MM.1S (cell line): ENCODE measurements at regions not wholly inside any gene's neighbourhood (a gene's known extent, or its start where the extent isn't known, plus 50 kb on each side); places are given as distances from the start of the nearest gene placed in this dataset.

ENCODE experiments used
- DNase-seq: peaks from one replicate; pipeline ENCODE4 v3.0.0-alpha.2; 2015
- H2AFZ ChIP-seq: fragments of 300-600 bp; sonication (generic); 2 replicates; pipeline ENCODE4 v1.6.0; 2016; ENCODE audit warnings: antibody characterized with exemption, low read length
- H3F3A ChIP-seq: fragments of 300-600 bp; sonication (generic); 2 replicates; pipeline ENCODE4 v1.6.1; 2016; ENCODE audit warnings: mild to moderate bottlenecking, antibody characterized with exemption, low read length, moderate library complexity, mixed read lengths; ENCODE audit not compliant: insufficient read depth
- H3K27ac ChIP-seq: fragments of 300-600 bp; sonication (generic); 2 replicates; pipeline ENCODE4 v1.5.1; 2016; ENCODE audit warnings: mild to moderate bottlenecking, low read length
- H3K27me3 ChIP-seq: fragments of 300-600 bp; sonication (generic); replicated peaks from 2 replicates; pipeline ENCODE4 v1.6.0; 2016; ENCODE audit warnings: low read length; ENCODE audit not compliant: insufficient read depth
- H3K36me3 ChIP-seq: fragments of 300-600 bp; sonication (generic); replicated peaks from 2 replicates; pipeline ENCODE4 v1.6.1; 2016; ENCODE audit warnings: mild to moderate bottlenecking, low read length, mixed read lengths; ENCODE audit not compliant: insufficient read depth
- H3K4me1 ChIP-seq: fragments of 300-600 bp; sonication (generic); 2 replicates; pipeline ENCODE4 v1.6.1; 2016; ENCODE audit warnings: low read length, mixed read lengths
- H3K4me2 ChIP-seq: fragments of 300-600 bp; sonication (generic); 2 replicates; pipeline ENCODE4 v1.6.0; 2016; ENCODE audit warnings: low read depth, low read length
- H3K4me3 ChIP-seq: fragments of 300-600 bp; sonication (generic); 2 replicates; pipeline ENCODE4 v1.5.1; 2016; ENCODE audit warnings: low read length, mixed read lengths
- H3K79me2 ChIP-seq: fragments of 300-600 bp; sonication (generic); 2 replicates; pipeline ENCODE4 v1.6.1; 2016; ENCODE audit warnings: mixed run types, low read length, mixed read lengths
- H3K9ac ChIP-seq: fragments of 300-600 bp; sonication (generic); 2 replicates; pipeline ENCODE4 v1.6.1; 2016; ENCODE audit warnings: low read length, mixed read lengths
- H3K9me2 ChIP-seq: fragments of 300-600 bp; sonication (generic); replicated peaks from 2 replicates; pipeline ENCODE4 v1.6.1; 2016; ENCODE audit warnings: mild to moderate bottlenecking, low read length, mixed read lengths; ENCODE audit not compliant: insufficient read depth
- H3K9me3 ChIP-seq: fragments of 300-600 bp; sonication (generic); replicated peaks from 2 replicates; pipeline ENCODE4 v1.6.1; 2016; ENCODE audit warnings: mild to moderate bottlenecking, low read length, mixed read lengths; ENCODE audit not compliant: insufficient read depth
- H4K20me1 ChIP-seq: fragments of 300-600 bp; sonication (generic); 2 replicates; pipeline ENCODE4 v1.6.1; 2016; ENCODE audit warnings: mild to moderate bottlenecking, low read length, moderate library complexity, mixed read lengths; ENCODE audit not compliant: insufficient read depth
- EZH2 ChIP-seq: fragments of 300-600 bp; sonication (generic); optimal IDR thresholded peaks from 2 replicates; pipeline ENCODE3; 2017; ENCODE audit warnings: low read depth, mild to moderate bottlenecking, antibody characterized with exemption, low read length, mixed read lengths
- EZH2phosphoT487 ChIP-seq: fragments of 300-600 bp; sonication (generic); IDR thresholded peaks from 2 replicates; pipeline ENCODE4 v1.6.1; 2018; ENCODE audit warnings: antibody characterized with exemption, low read length
- TF ChIP-seq, protein P1 (sequence below): fragments of 300-600 bp; sonication (generic); IDR thresholded peaks from 2 replicates; pipeline ENCODE4 v1.5.1; 2016; ENCODE audit warnings: antibody characterized with exemption, low read length, mixed read lengths

DNA sequence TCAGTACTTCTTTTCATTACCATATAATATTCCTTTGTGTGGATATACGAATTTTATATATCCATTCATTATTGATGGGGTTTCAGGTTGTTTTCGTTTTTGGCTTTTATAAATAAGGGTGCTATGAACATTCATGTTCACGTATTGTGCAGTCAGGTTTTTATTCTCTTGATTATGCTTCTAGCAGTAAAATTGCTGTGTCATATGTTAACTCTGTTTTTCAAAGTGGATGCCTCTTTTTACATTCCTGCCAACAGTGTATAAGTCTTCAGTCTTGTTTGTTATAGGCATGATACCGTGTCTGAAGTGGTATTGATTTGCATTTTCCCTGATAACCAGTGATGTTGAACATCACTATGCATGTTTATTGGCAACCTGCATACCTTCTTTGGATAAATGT lies 127.1 kb upstream of the CNTNAP2 start:
- no peak overlapping the region for H2AFZ ChIP-seq
- no peak overlapping the region for H3K4me2 ChIP-seq
- H3K9ac ChIP-seq, result no peak overlapping the region
- no peaks in the 10 kb centered on the region for H3K27me3 ChIP-seq
- H4K20me1 ChIP-seq, result no peaks in the 10 kb centered on the region
- TF ChIP-seq EZH2 (no peak), EZH2phosphoT487 (no peak)
- TF ChIP-seq, protein P1, sequence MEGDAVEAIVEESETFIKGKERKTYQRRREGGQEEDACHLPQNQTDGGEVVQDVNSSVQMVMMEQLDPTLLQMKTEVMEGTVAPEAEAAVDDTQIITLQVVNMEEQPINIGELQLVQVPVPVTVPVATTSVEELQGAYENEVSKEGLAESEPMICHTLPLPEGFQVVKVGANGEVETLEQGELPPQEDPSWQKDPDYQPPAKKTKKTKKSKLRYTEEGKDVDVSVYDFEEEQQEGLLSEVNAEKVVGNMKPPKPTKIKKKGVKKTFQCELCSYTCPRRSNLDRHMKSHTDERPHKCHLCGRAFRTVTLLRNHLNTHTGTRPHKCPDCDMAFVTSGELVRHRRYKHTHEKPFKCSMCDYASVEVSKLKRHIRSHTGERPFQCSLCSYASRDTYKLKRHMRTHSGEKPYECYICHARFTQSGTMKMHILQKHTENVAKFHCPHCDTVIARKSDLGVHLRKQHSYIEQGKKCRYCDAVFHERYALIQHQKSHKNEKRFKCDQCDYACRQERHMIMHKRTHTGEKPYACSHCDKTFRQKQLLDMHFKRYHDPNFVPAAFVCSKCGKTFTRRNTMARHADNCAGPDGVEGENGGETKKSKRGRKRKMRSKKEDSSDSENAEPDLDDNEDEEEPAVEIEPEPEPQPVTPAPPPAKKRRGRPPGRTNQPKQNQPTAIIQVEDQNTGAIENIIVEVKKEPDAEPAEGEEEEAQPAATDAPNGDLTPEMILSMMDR, result no peak
- H3K4me1 ChIP-seq, result peaks cover 8% of the 10 kb centered on the region
- peaks cover 14% of the 10 kb centered on the region for H3F3A ChIP-seq
- H3K9me2 ChIP-seq, result no peaks in the 10 kb centered on the region
- H3K9me3 ChIP-seq, result no peaks in the 10 kb centered on the region
- no peaks in the 10 kb centered on the region for H3K36me3 ChIP-seq
- no peak for DNase-seq
- no peak overlapping the region for H3K27ac ChIP-seq
- H3K79me2 ChIP-seq, result no peaks in the 10 kb centered on the region
- no peak overlapping the region for H3K4me3 ChIP-seq

DNA sequence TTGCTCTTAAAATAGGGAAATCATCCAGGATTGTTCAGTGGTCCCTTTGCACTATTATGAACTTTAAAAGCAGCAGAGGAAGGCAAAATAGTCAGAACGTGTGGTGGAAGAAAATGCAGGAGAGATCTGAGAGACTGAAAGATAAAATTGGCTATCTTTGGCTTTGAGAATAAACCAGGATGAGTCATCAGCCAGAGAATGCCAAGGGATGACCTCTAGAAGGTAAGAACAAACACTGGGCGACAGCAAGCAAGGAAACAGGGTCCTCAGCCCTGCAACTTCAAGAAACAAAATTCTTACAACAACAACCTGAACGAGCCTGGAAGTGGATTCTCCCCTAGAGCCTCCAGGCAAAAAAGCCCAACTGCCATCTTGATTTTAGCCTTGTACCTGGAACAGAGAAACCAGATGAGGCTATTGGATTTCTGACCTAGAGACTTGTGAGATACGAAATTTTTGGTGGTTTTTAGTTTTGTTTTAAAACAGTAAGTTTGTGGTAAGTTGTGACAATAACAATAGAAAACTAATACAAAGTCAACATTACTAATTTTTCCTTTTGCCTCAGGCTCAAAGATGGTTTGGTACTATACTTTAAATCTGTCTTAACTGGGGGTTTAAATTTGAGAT lies 130.2 kb upstream of the CNTNAP2 start:
- no peaks in the 10 kb centered on the region for H3K79me2 ChIP-seq
- H3K4me3 ChIP-seq, result 0 out of 2 replicates have a peak overlapping the region, but pooled peaks have one; percentile 5
- H3K27ac ChIP-seq, result no peak overlapping the region
- no peaks in the 10 kb centered on the region for H3K9me3 ChIP-seq
- DNase-seq, result peak; percentile 70
- no peaks in the 10 kb centered on the region for H4K20me1 ChIP-seq
- H3F3A ChIP-seq, result peaks cover 14% of the 10 kb centered on the region
- H2AFZ ChIP-seq, result no peak overlapping the region
- no peak for TF ChIP-seq EZH2phosphoT487
- no peak for TF ChIP-seq EZH2
- TF ChIP-seq, protein P1, result no peak
- H3K9ac ChIP-seq, result no peak overlapping the region
- no peaks in the 10 kb centered on the region for H3K27me3 ChIP-seq
- no peaks in the 10 kb centered on the region for H3K36me3 ChIP-seq
- peak overlapping the region; percentile 22 for H3K4me2 ChIP-seq
- H3K4me1 ChIP-seq, result peaks cover 8% of the 10 kb centered on the region
- H3K9me2 ChIP-seq, result no peaks in the 10 kb centered on the region

DNA sequence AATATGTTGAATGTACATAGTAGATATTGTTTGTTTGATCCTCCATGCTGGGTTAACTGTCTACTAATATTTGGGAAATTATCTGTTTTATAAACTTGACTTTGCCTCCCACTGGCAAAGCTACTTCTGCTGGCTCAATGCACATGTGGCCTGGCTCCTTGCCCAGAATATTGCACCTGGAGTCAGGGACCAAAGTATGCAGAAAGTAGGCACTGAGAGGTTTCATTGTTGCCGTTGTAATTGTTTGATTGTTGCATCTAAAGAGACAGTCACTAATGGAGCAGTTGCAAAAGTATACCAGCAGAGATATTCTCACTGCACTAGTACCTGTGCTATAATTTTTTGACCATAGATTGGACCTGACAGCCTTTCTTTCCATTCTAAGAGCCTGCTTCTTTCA lies 137.8 kb upstream of the CNTNAP2 start:
- no peaks in the 10 kb centered on the region for H4K20me1 ChIP-seq
- TF ChIP-seq, protein P1, result no peak
- no peak for TF ChIP-seq EZH2
- no peak for TF ChIP-seq EZH2phosphoT487
- no peaks in the 10 kb centered on the region for H3K27me3 ChIP-seq
- H2AFZ ChIP-seq, result no peak overlapping the region
- no peaks in the 10 kb centered on the region for H3K9me2 ChIP-seq
- H3K36me3 ChIP-seq, result no peaks in the 10 kb centered on the region
- H3K9ac ChIP-seq, result no peak overlapping the region
- no peaks in the 10 kb centered on the region for H3K79me2 ChIP-seq
- no peak overlapping the region for H3K4me2 ChIP-seq
- no peaks in the 10 kb centered on the region for H3K4me1 ChIP-seq
- no peaks in the 10 kb centered on the region for H3K9me3 ChIP-seq
- H3F3A ChIP-seq, result no peaks in the 10 kb centered on the region
- DNase-seq, result no peak
- H3K27ac ChIP-seq, result no peak overlapping the region
- no peak overlapping the region for H3K4me3 ChIP-seq
